NB4 (cell line): ENCODE measurements at regions not wholly inside any gene's neighbourhood (a gene's known extent, or its start where the extent isn't known, plus 50 kb on each side); places are given as distances from the start of the nearest gene placed in this dataset.

Source experiments
- CTCF ChIP-seq: IDR thresholded peaks from one replicate; pipeline ENCODE4 v1.5.1; 2012; ENCODE audit warnings: low read depth, low read length
- MYC ChIP-seq: IDR thresholded peaks from 2 replicates; pipeline ENCODE4 v1.6.1; 2011; ENCODE audit warnings: low read depth, low read length
- POLR2A ChIP-seq: IDR thresholded peaks from 2 replicates; pipeline ENCODE4 v1.6.1; 2011; ENCODE audit warnings: mild to moderate bottlenecking; ENCODE audit not compliant: insufficient read length; ENCODE audit errors: extremely low read depth

- TF ChIP-seq POLR2A: no peak
- TF ChIP-seq CTCF: no peak
- TF ChIP-seq MYC: no peak
These were observed 774.7 kb upstream of the NECTIN3 start for GRCh38 chr3:110296885-110297284.
